ENCODE measurements at regions not wholly inside any gene's neighbourhood (a gene's known extent, or its start where the extent isn't known, plus 50 kb on each side); places are given as distances from the start of the nearest gene placed in this dataset.

GRCh38 chr3:181470349-181470748 is 241.4 kb upstream of the SOX2 start:
- H3K4me3 ChIP-seq (replicated peaks; ENCODE audit: low read depth, low read length), result no peak overlapping the region
- no peak for DNase-seq (ENCODE audit: extremely low read depth, insufficient read length)
- no peaks in the 10 kb centered on the region for H3K36me3 ChIP-seq (ENCODE audit: control insufficient read depth, insufficient read depth, low read length)
- no peaks in the 10 kb centered on the region for H3K27me3 ChIP-seq (replicated peaks; ENCODE audit: control insufficient read depth, insufficient read depth, low read length)
- TF ChIP-seq CTCF (IDR thresholded peaks at IDR 0.05; ENCODE audit: insufficient read depth, low read length, poor library complexity, severe bottlenecking), result no peak

DNA sequence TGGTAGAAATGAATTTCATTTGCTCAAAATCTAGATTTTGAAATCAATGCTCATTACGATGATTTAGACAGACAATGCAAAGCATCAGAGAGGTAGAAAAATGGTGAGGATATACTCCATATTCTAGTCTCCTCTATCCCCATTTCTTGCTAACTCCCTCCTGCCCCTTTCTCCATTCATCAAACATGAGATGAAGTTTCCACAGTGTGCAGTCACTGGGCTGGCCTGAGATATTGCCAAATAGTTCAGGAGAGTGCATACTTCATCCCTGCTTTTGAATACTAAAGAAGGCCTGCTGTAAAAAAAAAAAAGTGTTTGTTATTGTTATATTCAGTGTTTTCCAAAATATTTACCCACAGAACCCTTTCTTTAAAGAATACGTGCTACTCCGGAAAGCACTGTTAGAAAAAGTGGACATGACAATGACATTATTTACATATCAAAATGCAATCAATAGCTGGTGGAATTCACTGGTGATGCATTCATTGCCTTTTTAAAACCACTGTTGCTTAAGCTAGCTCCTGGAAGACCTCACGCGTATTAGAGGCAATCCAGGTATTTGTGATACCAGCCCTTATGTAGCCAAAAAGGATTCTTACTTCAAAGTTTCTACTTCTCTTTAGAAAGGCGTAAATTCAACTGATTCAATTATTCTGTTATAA is 247.6 kb upstream of the SOX2 start:
- no peak overlapping the region for H3K4me3 ChIP-seq (replicated peaks; ENCODE audit: low read depth, low read length)
- H3K36me3 ChIP-seq (ENCODE audit: control insufficient read depth, insufficient read depth, low read length), result no peaks in the 10 kb centered on the region
- no peak for TF ChIP-seq CTCF (IDR thresholded peaks at IDR 0.05; ENCODE audit: insufficient read depth, low read length, poor library complexity, severe bottlenecking)
- no peak for DNase-seq (ENCODE audit: extremely low read depth, insufficient read length)
- H3K27me3 ChIP-seq (replicated peaks; ENCODE audit: control insufficient read depth, insufficient read depth, low read length), result no peaks in the 10 kb centered on the region

- Histone ChIP-seq H3K27me3 (replicated peaks; ENCODE audit: control insufficient read depth, insufficient read depth, low read length) (no peaks in the 10 kb centered on the region), H3K36me3 (ENCODE audit: control insufficient read depth, insufficient read depth, low read length) (no peaks in the 10 kb centered on the region), H3K4me3 (replicated peaks; ENCODE audit: low read depth, low read length) (no peak overlapping the region)
- no peak for DNase-seq (ENCODE audit: extremely low read depth, insufficient read length)
- no peak for TF ChIP-seq CTCF (IDR thresholded peaks at IDR 0.05; ENCODE audit: insufficient read depth, low read length, poor library complexity, severe bottlenecking)
Measured at GRCh38 chr3:181461381-181461780, 250.3 kb upstream of the SOX2 start.

- Histone ChIP-seq H3K36me3 (ENCODE audit: control insufficient read depth, insufficient read depth, low read length) (no peaks in the 10 kb centered on the region), H3K27me3 (replicated peaks; ENCODE audit: control insufficient read depth, insufficient read depth, low read length) (no peaks in the 10 kb centered on the region), H3K4me3 (replicated peaks; ENCODE audit: low read depth, low read length) (no peak overlapping the region)
- no peak for DNase-seq (ENCODE audit: extremely low read depth, insufficient read length)
- no peak for TF ChIP-seq CTCF (IDR thresholded peaks at IDR 0.05; ENCODE audit: insufficient read depth, low read length, poor library complexity, severe bottlenecking)
Measured at GRCh38 chr3:181459516-181459915, 252.2 kb upstream of the SOX2 start.

DNA sequence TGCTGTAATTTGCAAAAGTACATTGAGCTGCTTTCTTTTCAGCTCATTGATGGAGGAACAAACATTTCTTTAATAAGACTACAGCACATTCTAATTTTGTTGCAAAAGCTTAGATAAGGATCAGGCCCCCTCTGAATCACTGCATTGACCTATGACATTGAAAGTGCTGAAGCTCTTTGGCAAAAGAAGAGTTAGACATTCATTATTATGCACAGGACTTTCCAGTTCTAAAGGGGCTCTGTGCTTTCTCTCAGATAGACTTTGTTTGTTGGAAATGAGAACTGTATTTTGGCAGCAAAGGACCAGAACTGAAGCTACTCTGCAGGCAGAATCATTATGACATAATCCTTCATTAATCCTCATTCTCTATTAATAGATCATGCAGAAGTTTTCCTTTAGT is 252.9 kb upstream of the SOX2 start:
- Histone ChIP-seq H3K36me3 (ENCODE audit: control insufficient read depth, insufficient read depth, low read length) (no peaks in the 10 kb centered on the region), H3K27me3 (replicated peaks; ENCODE audit: control insufficient read depth, insufficient read depth, low read length) (no peaks in the 10 kb centered on the region), H3K4me3 (replicated peaks; ENCODE audit: low read depth, low read length) (no peak overlapping the region)
- TF ChIP-seq CTCF (IDR thresholded peaks at IDR 0.05; ENCODE audit: insufficient read depth, low read length, poor library complexity, severe bottlenecking), result no peak
- DNase-seq (ENCODE audit: extremely low read depth, insufficient read length), result no peak

DNA sequence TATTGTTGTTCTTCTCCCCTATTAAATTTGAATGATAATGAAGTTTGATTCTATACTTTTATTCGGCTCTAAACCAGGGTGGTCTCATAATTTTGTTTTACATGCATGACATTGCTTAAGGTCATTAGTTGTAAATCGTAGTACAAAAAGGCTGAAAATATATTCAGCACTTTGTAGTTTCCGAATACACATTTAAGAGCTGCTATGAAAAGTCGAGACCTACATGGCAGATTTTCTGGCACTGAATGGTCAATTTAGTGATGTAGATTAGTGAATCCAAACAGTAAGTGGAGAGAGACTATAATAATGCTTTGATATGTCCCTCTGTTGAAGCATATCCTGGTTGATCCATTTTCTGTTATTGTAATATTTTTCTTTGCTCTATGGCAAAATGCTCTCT is 254.0 kb upstream of the SOX2 start:
- no peak for DNase-seq (ENCODE audit: extremely low read depth, insufficient read length)
- H3K27me3 ChIP-seq (replicated peaks; ENCODE audit: control insufficient read depth, insufficient read depth, low read length), result no peaks in the 10 kb centered on the region
- TF ChIP-seq CTCF (IDR thresholded peaks at IDR 0.05; ENCODE audit: insufficient read depth, low read length, poor library complexity, severe bottlenecking), result no peak
- H3K36me3 ChIP-seq (ENCODE audit: control insufficient read depth, insufficient read depth, low read length), result no peaks in the 10 kb centered on the region
- H3K4me3 ChIP-seq (replicated peaks; ENCODE audit: low read depth, low read length), result no peak overlapping the region
